ENCODE measurements at regions not wholly inside any gene's neighbourhood (a gene's known extent, or its start where the extent isn't known, plus 50 kb on each side); places are given as distances from the start of the nearest gene placed in this dataset.

DNA sequence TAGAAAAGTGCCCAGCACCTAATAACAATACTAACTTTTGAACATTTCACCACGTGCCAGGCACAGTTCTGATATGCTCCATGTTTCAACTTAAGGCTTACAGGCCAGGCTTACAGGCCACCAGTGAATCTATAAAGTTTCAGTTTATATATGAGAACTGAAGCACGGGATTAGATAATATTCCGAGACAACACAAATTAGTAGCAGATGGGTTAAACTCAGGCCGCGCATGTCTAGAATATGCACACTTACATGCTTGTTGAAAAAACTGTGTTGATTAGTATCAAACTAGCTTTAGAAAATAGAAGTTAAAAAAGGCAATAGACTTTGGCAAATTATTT lies 587.9 kb downstream of the MTRR start:
- no peak for TF ChIP-seq CTCF (IDR thresholded peaks at IDR 0.05; ENCODE audit: low read length)
- TF ChIP-seq EZH2 (IDR thresholded peaks at IDR 0.05; ENCODE audit: borderline replicate concordance, low read length): no peak

All from OCI-LY1 (cell line).